Panc1 (cell line): ENCODE measurements at regions not wholly inside any gene's neighbourhood (a gene's known extent, or its start where the extent isn't known, plus 50 kb on each side); places are given as distances from the start of the nearest gene placed in this dataset.

Experiments
- ATAC-seq: fragments of 200-7000 bp; cut with Tn5 transposase; 2 replicates; pipeline ENCODE4 v1.9.1; 2020; ENCODE audit warnings: mild to moderate bottlenecking, moderate library complexity
- BruUV-seq: library from RNA; stranded (reverse); fragments of 400-500 nt; replicated peaks from 2 replicates; lab custom pipeline; 2021; lab: Mats Ljungman, UMichigan
- CTCF ChIA-PET: fragments of 300-600 bp; sonication (Branson Sonifier 250); formaldehyde crosslinking; loops from one replicate; lab custom pipeline; 2022; ENCODE audit warnings: antibody characterized with exemption; lab: Charles Lee
- POLR2A ChIA-PET: fragments of 300-600 bp; sonication (Branson Sonifier 250); formaldehyde crosslinking; loops from one replicate; lab custom pipeline; 2022; ENCODE audit warnings: antibody characterized with exemption; lab: Charles Lee
- DNase-seq: peaks from one replicate; pipeline ENCODE4 v3.0.0-alpha.2; 2010; ENCODE audit warnings: low read depth, low spot score
- H3K27ac ChIP-seq: 2 replicates; pipeline ENCODE4 v1.5.1; 2011; ENCODE audit warnings: mild to moderate bottlenecking, low read length, inconsistent platforms
- H3K27me3 ChIP-seq: fragments of 200-500 bp; sonication (Bioruptor generic); 2 replicates; pipeline ENCODE4 v1.6.0; 2014; ENCODE audit warnings: low read length, inconsistent platforms; ENCODE audit not compliant: control insufficient read depth, insufficient read depth
- H3K36me3 ChIP-seq: fragments of 200-500 bp; sonication (Bioruptor generic); 2 replicates; pipeline ENCODE4 v1.5.1; 2014; ENCODE audit warnings: inconsistent platforms, mild to moderate bottlenecking, low read length, moderate library complexity; ENCODE audit not compliant: control insufficient read depth, insufficient read depth
- H3K4me1 ChIP-seq: 2 replicates; pipeline ENCODE4 v1.5.1; 2011; ENCODE audit warnings: inconsistent platforms, mild to moderate bottlenecking, low read length, moderate library complexity; ENCODE audit not compliant: control insufficient read depth, insufficient read depth
- H3K4me3 ChIP-seq, 2 experiments: 2 replicates each; pipeline ENCODE4 v1.5.1; 2011 to 2012; ENCODE audit warnings: low read depth in 2 of 2, low read length in 2 of 2, mild to moderate bottlenecking in 2 of 2, inconsistent platforms in 1 of 2, moderate library complexity in 1 of 2
- H3K9me3 ChIP-seq: fragments of 200-500 bp; sonication (Bioruptor generic); 2 replicates; pipeline ENCODE4 v1.5.1; 2014; ENCODE audit warnings: low read depth, mild to moderate bottlenecking, inconsistent platforms, low read length, moderate library complexity; ENCODE audit not compliant: control insufficient read depth, insufficient read depth
- CTCF ChIP-seq: fragments of 450-650 bp; IDR thresholded peaks from 2 replicates; pipeline ENCODE4 v1.5.1; 2017; ENCODE audit warnings: mild to moderate bottlenecking
- POLR2AphosphoS5 ChIP-seq: IDR thresholded peaks from 2 replicates; pipeline ENCODE4 v1.6.1; 2012; ENCODE audit warnings: mild to moderate bottlenecking, low read depth, low read length, moderate library complexity
- REST ChIP-seq, 2 experiments: IDR thresholded peaks; 2 replicates each; pipeline ENCODE4 v1.6.1; 2011 to 2012; ENCODE audit warnings: low read depth in 2 of 2, control low read depth in 1 of 2, low read length in 1 of 2, mild to moderate bottlenecking in 1 of 2, moderate library complexity in 1 of 2; ENCODE audit not compliant: insufficient read depth in 1 of 2
- SIN3A ChIP-seq: IDR thresholded peaks from 2 replicates; pipeline ENCODE4 v1.6.1; 2012; ENCODE audit warnings: low read depth, mild to moderate bottlenecking, low read length, moderate library complexity, borderline replicate concordance; ENCODE audit not compliant: insufficient read depth
- TCF7L2 ChIP-seq: IDR thresholded peaks from 2 replicates; pipeline ENCODE4 v1.6.1; 2011; ENCODE audit warnings: mild to moderate bottlenecking, low read depth, low read length, inconsistent platforms
- in situ Hi-C: cut with HindIII; loops from 2 replicates; pipeline ENCODE4 v1.10.0; 2016; ENCODE audit warnings: low sequenced_read_pairs, low pct_unique_long_range_greater_than_20kb
- intact Hi-C: fragments of 100-400 bp; cut with micrococcal nuclease; formaldehyde crosslinking; loops from one replicate; pipeline ENCODE4 v1.10.0; 2022; ENCODE audit not compliant: unreplicated experiment

- H3K27me3 ChIP-seq: no peaks in the 10 kb centered on the region
- no TSS peak for BruUV-seq
- no peaks in the 10 kb centered on the region for H3K36me3 ChIP-seq
- no peak for ATAC-seq
- ChIA-PET CTCF (no interaction called here), POLR2A (no interaction called here)
- H3K27ac ChIP-seq: no peak overlapping the region
- in situ Hi-C loops (no loop called here), intact Hi-C loops (no loop called here)
- no peak overlapping the region for H3K4me3 ChIP-seq
- DNase-seq: no peak
- no peaks in the 10 kb centered on the region for H3K4me1 ChIP-seq
- no peaks in the 10 kb centered on the region for H3K9me3 ChIP-seq
- TF ChIP-seq REST (IDR thresholded peaks at IDR 0.05; ENCODE audit: insufficient read depth in 1 of 2, low read depth in 2 of 2, low read length in 1 of 2) (no peak), SIN3A (no peak)
Measured at GRCh38 chr5:17088051-17088450, 129.4 kb upstream of the BASP1 start.

GRCh38 chr5:17089001-17089400 lies 128.4 kb upstream of the BASP1 start:
- BruUV-seq: no TSS peak
- no peak overlapping the region for H3K27ac ChIP-seq
- POLR2A ChIA-PET: no interaction called here

More at GRCh38 chr5:17089001-17089400, 128.4 kb upstream of the BASP1 start:
- intact Hi-C loops: no loop called here
- DNase-seq: no peak
- no peak for ATAC-seq
- no peaks in the 10 kb centered on the region for H3K4me1 ChIP-seq
- no peaks in the 10 kb centered on the region for H3K27me3 ChIP-seq
- in situ Hi-C loops: no loop called here
- CTCF ChIA-PET: interaction anchor here (0.6 kb wide), 1 partner anchor 332 kb away, joined by 22 read pairs; no protein-coding TSS in a partner anchor
- no peaks in the 10 kb centered on the region for H3K36me3 ChIP-seq
- no peak overlapping the region for H3K4me3 ChIP-seq
- no peaks in the 10 kb centered on the region for H3K9me3 ChIP-seq
- TF ChIP-seq TCF7L2 (no peak), SIN3A (no peak), REST (IDR thresholded peaks at IDR 0.05; ENCODE audit: insufficient read depth in 1 of 2, low read depth in 2 of 2, low read length in 1 of 2) (no peak), CTCF (no peak), POLR2AphosphoS5 (no peak)
